Body of pancreas (tissue), 4 donors: ENCODE measurements at regions not wholly inside any gene's neighbourhood (a gene's known extent, or its start where the extent isn't known, plus 50 kb on each side); places are given as distances from the start of the nearest gene placed in this dataset.

ENCODE experiments used
- CTCF ChIP-seq, 7 experiments: fragments of 450-650 bp in 4 of 7; fragments of 200-600 bp in 3 of 7; sonication (generic) in 3 of 7; IDR thresholded peaks; one replicate each; pipeline ENCODE4 v1.5.1; 2016 to 2019; ENCODE audit warnings: antibody characterized with exemption in 7 of 7
- POLR2A ChIP-seq, 3 donors: fragments of 450-650 bp; IDR thresholded peaks; one replicate each; pipeline ENCODE4 v1.6.1; 2016; ENCODE audit warnings: antibody characterized with exemption in 3 of 3, mild to moderate bottlenecking in 2 of 3

- TF ChIP-seq CTCF (IDR thresholded peaks at IDR 0.05), result no peak
- TF ChIP-seq POLR2A (IDR thresholded peaks at IDR 0.05), result no peak
Observed at GRCh38 chr14:98551028-98551427, 721.0 kb downstream of the BCL11B start.
